ENCODE measurements at regions not wholly inside any gene's neighbourhood (a gene's known extent, or its start where the extent isn't known, plus 50 kb on each side); places are given as distances from the start of the nearest gene placed in this dataset.

DNA sequence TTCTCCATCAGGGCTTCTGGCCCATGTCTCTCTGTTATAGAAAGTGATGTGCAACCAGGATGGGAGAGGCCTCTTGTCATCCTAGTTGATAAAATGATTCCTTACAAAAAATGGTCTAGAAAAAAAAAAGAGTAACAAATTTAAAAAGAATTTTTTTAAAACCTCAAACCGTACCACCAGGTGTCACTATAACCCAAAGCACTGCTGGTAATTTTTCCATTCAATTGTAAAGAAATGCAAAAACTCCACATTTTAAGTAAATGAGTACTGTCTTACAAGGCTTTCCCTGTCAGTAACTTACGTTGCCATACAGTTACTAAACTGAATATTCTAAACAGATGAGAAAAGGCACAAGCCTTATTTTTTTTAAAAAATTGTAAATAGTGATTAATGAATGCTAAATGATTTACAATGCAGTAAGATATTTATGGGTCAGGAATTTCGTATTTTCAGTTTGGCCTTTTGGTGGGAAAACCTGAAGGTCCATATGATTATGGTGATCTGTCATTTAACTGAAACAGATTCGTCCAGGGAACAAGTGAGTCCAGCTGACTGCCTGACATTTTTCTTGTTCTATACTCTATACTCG is 95.4 kb downstream of the OGFRL1 start:
- no peak for TF ChIP-seq EZH2 (optimal IDR thresholded peaks at IDR 0.05; ENCODE audit: low read depth, low read length)
- TF ChIP-seq, protein P1, sequence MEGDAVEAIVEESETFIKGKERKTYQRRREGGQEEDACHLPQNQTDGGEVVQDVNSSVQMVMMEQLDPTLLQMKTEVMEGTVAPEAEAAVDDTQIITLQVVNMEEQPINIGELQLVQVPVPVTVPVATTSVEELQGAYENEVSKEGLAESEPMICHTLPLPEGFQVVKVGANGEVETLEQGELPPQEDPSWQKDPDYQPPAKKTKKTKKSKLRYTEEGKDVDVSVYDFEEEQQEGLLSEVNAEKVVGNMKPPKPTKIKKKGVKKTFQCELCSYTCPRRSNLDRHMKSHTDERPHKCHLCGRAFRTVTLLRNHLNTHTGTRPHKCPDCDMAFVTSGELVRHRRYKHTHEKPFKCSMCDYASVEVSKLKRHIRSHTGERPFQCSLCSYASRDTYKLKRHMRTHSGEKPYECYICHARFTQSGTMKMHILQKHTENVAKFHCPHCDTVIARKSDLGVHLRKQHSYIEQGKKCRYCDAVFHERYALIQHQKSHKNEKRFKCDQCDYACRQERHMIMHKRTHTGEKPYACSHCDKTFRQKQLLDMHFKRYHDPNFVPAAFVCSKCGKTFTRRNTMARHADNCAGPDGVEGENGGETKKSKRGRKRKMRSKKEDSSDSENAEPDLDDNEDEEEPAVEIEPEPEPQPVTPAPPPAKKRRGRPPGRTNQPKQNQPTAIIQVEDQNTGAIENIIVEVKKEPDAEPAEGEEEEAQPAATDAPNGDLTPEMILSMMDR (IDR thresholded peaks at IDR 0.05; ENCODE audit: low read length) = peak; percentile 54
- TF ChIP-seq EZH2phosphoT487 (IDR thresholded peaks at IDR 0.05; ENCODE audit: low read length) = no peak

Measured in MM.1S (cell line).